ENCODE measurements at regions not wholly inside any gene's neighbourhood (a gene's known extent, or its start where the extent isn't known, plus 50 kb on each side); places are given as distances from the start of the nearest gene placed in this dataset.
"Not testable (repeated sequence)": the region's sequence is repeated elsewhere in the genome, so short reads cannot be mapped to it uniquely, and the experiment has no call there.

DNA sequence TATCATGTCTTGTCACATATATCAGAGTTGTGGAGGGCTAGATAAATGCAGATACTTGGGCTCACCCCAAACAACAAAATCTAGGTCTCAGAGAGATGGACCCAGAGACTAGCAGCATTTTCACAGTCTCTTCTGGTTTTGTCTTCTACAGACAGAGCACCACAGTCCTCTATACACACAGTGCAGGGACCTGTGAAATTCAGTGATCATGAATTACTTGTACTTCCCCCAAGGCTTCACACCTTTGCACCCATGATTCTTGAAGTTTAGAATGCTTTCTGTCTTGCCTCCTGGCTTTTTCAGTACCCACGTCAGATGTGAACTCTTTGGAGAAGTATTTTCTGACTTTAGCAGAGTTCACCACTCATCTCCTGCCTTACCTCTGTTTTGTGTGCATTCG is 371.5 kb upstream of the PRR16 start:
- DNase-seq, result no peak

DNA sequence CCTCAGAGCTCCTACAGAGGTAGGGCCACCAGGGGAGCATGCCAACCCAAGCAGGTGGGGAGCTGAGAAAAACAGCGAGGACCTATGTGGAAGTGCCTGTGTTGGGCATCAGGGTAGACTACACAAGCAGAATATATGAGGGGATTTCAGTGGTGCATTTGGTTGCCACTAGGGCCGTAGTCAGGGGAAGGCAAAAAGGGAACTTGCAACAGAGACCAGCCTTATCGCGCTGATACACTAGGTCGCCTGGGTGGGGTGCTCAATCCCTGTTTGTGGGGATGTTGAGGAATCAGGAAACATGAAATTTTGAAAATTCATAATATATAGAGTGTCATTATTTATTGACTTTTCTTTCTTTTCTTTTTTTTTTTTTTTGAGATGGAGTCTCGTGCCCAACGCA is 370.9 kb upstream of the PRR16 start:
- no peak for DNase-seq

DNA sequence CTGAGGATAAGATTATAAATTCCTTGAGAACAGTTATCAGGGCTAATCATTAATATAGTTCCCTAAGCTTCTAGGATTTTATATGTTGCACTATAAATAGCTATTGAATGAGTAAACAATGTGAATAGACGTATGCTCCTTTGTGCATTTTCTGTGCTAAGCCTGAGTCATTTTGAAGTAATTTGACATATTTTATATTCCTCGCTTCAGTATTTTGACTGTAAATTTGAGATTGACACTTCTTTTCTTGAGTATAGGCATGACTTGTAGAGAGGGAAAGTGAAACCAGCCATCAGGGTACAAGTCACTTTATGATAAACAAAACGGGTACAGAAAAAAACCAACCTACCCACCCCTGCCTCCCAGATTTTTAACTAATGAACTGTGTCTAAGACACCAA is 367.7 kb upstream of the PRR16 start:
- DNase-seq, result no peak

DNA sequence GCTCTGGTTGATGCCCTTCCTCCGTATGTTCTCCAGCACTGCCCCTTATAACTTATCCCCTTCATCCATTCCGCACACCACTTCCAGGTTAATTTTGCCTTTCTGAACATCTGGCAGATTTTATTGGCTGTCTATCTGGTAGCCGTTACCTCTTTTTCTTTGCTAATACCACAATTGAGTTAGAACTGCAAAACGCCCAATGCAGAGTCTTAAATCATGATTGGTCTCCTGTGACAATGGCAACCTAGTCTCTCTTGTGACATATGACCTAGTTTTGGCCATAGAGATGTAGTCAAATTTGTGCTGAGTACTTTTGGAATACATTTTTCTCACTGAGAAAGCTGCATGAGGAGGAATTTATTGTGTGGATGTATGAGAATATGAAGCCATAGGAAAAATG is 365.7 kb upstream of the PRR16 start:
- DNase-seq, result no peak

DNA sequence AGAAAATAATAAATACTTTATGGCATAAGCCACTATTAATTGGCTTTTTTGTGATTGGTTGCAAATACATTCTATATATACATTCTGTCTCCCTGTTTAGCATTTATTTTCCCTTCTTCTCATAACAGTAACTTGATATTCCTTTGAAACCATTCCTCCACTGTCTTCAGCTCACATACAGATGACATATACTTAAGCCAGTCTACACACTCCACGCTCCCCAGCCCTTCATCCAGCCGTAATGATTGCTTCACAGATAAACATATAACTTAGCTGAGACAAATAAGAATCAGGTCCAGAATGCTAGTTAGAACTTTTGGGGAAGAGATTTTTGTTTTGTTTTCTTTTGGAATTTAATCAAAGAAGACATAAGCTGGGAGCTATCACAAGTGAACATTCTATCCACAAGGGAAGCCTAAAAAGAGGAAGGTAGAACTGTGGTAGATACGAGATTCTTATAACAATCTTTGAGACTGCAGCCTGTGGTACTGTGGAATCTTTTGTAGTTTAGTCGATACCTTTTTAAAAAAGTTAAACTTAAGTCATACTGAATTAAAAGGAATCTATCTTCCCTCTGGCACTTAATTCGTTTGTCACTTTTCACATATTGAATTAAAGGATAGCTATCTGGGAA is 365.1 kb upstream of the PRR16 start:
- DNase-seq, result no peak

DNA sequence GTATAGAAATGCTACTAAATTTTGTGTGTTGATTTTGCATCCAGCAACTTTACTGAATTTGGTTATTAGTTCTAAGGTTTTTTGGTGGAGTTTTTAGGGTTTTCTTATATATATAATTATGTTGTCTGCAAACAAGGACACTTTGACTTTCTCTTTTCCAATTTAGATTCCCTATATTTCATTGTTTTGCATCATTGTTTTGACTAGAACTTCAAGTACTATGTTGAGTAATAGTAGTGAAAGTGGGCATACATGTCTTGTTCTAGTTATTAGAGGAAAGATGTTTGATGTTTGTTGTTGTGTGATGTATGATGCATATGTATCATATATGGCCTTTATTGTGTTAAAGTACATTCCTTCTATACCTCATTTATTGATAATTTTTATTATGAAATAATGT is 362.3 kb upstream of the PRR16 start:
- DNase-seq, result no peak

DNA sequence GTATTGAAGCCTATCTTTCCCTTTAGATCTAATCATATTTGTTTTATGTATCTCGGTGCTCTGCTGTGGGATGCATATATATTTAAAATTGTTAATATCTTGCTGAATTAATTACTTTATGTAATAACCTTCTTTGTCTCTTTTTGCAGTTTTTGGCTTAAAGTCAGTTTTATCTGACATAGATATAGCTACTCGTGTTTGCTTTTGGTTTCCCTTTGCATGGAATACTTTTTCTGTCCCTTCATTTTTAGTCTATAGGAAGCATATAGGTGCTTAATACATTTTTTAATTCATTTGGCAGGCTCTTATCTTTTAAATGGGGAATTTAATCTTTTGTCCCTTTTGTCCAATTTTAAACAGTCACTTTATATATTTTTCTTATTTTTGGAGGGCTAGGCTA is 360.6 kb upstream of the PRR16 start:
- DNase-seq, result no peak

DNA sequence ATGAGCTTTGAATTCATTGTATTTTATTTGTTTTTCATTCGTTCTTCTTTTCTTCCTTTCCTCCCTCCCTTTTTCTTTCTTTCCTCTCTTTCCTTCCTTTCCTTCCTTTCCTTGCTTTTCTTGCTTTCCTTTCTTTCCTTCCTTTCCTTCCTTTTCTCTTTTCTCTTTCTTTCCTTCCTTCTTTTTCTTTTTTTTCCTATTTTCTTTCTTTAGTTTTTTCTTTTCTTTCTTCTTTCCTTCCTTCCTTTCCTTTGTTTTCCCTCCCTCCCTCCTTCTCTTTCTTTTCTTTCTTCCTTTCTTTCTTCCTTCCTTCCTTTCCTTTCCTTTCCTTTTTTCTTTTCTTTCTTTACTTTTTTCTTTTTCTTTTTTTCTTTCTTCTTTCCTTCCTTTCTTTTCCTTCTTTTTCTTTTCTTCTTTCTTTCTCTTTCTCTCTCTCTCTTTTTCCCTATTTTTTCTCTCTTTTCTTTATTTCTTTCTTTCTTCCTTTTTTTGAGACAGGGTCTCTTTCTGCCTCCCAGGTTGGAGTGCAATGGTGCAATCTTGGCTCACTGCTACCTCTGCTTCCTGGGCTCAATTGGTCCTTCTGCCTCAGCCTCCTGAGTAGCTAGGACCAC is 357.1 kb upstream of the PRR16 start:
- DNase-seq, result no peak

DNA sequence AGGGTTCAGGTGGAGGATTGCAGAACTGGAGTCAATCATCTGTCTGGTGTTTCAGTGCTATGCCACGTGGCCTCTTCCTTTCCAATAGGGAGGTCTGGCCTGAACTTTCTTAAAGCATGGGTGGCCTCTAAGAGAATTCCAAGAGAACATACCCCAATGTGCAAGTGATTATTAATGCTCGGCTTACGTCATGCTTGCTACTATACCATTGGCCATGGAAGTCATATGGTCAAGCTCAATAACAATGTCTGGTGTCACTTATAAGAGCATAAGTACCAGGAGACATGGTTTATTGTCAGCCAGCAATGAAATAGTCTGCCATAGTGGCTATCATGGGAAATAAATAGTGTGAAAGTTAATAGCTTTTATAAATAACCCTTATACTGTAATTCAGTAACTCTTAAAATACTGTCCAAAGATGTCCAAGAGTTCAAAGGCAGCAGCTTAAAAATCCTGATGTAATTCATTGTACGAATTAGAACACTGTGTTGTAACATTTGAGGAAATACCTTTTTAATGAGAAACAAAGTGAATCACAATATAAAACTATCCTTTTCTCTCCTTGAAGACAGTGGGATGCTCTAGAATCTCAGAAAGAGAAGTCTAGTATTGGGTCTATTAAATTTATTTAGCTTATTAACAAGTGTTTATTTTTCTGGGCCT is 355.4 kb upstream of the PRR16 start:
- DNase-seq, result no peak

DNA sequence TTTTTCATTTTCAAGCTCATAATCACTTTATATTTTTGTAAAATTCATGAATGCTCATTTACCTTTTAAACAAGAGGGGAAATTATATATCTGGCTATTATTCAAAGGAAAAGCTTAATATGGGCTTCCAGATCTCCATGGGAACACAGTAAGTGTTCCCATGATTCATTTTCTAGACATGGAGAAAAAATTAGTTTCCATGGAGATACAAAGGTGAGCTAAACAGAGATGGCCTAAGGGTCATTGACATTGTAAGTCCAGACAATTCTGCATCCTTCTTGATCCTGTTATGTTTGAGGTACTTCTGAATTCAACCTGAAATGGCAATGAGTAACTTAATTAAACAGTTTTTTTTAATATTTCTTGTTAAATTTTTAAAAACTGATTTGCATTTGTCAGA is 341.4 kb upstream of the PRR16 start:
- DNase-seq, result no peak

DNA sequence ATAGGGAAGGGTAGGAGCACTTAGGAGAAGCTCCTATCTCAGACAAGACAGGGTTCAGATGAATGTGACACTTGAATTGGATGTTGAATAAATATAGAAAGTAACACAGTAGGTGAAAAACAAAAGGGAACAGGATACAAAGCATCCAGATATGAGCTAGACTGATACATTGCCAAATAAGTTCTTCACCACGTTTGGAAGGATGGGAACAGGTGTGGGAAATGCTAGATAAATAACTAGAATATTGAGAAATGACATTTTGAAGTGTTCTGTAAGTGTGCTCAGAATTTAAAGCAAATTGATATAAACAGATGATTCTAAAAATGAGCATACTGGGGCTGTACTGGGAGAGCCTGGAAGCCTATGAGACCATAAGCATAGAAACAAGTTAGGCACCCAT is 340.1 kb upstream of the PRR16 start:
- DNase-seq, result no peak

DNA sequence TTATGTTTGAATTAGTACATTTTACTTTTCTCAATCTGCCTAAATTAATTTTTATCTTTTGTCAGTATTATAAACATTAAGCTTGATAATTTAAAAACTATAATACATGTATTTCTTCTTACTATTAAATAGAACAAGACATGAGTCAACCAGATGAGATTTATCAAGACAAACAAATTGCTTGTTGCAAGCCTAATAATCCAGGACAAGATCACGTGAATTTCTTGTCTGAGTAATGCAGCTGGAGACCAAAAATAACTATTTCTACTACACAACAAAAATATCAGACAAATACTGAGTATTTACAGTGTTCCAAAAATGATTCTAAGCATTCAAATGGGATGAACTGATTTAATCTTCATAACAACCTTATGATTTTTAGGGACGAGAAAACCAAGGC is 339.1 kb upstream of the PRR16 start:
- DNase-seq, result no peak

DNA sequence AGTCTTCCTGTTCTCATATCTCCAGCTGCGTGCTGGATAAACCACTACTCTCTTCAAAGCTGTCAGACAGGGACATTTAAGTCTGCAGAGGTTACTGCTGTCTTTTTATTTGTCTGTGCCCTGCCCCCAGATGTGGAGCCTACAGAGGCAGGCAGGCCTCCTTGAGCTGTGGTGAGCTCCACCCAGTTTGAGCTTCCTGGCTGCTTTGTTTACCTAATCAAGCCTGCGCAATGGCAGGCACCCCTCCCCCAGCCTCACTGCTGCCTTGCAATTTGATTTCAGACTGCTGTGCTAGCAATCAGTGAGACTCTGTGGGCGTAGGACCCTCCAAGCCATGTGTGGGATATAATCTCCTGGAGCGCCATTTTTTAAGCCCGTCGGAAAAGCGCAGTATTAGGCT is 331.8 kb upstream of the PRR16 start:
- not testable (repeated sequence) for DNase-seq

DNA sequence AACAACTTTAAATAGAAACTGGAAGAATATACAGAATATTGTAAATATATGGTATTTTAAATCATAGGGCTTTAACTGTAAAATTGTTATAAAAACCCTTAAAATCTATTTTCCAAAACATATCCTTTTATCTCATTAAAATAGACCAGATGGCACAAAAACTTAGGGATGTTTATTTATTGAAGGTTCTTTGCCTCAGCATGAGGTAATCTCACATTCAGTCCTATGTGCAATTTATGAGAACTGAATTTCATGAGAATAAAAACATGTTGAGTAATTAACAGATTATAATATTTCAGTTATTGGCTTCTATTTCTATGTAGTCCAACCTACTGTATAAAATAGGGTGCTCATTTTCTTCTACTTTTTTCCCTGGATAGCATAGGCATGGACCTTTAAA is 329.2 kb upstream of the PRR16 start:
- DNase-seq, result no peak

DNA sequence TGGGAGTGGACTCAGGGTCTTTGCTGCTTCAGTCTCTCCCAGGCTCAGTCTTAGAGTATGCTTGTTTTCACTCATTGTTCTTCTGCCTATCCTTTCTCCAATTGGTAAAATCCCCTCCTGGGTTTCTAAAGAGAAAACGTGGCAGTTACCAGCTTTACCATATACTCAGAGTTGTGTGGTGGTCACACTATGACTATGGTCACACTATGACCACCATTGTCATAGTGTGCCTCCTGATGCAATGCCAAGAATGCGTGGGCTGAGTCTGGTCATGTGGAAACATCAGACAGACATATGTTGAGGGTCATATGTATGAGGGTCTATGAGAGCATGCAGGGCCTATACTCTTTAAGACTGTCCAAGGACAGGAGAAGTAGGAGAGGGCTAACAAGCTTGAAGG is 326.5 kb upstream of the PRR16 start:
- no peak for DNase-seq

DNA sequence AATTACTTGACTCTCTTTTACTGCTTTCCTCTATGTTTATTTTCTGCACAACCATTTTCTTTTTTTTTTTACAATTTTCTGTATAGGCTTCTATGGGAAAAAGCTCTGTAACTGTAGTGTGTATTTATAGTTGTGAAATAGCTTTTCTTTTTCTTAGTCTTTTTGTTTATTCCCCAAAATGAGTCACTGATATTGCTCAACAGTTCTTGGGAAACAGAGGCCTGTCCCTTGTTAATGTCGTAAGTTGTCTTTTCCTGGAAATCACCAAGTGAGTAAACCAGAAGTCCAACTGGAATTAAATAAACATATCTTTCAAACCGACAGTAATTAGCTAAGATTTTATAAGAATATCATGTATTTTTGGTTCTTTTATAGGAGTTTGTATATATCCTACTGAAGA is 325.1 kb upstream of the PRR16 start:
- DNase-seq, result no peak

DNA sequence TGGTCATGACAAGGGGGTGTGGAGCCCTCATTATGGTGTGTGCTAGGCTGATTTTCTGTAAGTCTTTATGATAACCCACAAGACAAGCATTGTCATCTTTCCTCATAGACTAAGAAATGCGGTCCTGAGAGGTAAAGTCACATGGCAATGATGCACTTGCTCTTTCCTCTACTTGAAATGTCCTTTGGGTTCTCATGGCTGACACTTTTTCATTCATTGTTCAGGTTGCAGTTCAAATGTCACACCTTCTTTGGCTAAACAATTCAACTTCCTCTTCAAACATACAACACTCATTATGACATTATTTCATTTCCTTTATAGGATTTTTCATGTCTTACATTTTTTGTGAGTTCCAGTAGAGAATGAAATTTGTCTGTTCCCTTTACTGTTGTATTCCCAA is 323.6 kb upstream of the PRR16 start:
- no peak for DNase-seq

DNA sequence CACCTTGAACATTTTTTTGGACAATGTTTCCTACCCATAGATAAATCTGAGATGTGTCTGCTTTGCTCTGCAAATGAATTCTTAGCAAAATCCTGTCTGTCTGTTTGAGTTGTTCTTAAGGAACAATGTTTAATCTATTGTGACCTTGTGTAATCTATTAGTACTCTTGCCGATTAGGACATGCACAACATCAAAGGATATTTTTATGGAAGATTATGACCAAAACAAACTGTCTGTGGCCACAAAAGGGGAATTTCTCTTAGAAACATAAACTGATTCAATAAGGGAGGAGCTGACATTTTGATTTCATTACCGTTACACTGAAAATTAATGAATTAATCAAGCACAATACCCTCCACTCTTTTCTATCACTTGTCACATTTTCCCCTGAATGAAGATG is 323.0 kb upstream of the PRR16 start:
- no peak for DNase-seq

DNA sequence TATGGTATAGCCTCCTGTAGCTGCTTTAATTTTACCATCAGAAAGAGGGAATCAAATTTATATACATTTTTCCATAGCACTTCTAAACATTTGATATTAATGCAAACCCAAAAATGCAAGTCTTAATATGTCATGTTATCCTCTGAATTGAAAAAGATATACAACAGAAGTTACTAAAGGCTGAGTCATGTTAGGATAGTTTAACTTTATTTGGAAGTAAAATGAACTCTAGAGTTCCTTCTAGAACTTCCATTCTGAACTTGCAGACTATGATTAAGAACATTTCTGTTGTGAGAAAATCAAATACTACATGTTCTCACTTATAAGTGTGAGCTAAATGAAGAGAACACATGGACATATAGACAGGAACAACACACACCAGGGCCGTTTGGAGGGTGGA is 317.3 kb upstream of the PRR16 start:
- DNase-seq, result no peak

DNA sequence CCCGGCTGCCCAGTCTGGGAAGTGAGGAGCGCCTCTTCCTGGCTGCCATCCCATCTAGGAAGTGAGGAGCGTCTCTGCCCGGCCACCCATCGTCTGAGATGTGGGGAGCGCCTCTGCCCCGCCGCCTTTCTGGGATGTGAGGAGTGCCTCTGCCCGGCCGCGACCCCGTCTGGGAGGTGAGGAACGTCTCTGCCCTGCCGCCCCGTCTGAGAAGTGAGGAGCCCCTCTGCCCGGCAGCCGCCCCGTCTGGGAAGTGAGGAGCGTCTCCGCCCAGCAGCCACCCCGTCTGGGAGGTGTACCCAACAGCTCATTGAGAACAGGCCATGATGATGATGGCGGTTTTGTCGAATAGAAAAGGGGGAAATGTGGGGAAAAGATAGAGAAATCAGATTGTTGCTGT is 316.2 kb upstream of the PRR16 start:
- not testable (repeated sequence) for DNase-seq

DNA sequence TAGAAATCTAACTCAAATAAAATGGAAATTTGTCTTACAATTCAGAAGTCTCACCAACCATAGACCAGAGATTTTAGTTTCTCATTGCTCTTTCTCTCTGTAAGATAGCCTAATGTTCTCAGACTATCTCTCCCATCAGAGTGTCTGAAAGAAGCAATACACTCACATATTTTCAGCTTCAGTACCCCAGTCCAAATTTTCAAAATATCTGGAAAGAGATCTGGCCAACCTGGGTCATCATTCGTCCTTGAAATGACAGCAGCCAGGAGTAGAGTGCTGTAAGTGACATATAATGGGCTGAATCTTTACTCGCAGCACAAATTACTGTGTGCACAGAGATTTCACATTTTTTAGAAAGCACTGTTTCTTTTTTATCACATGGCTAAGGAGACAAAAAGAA is 313.3 kb upstream of the PRR16 start:
- DNase-seq, result no peak

DNA sequence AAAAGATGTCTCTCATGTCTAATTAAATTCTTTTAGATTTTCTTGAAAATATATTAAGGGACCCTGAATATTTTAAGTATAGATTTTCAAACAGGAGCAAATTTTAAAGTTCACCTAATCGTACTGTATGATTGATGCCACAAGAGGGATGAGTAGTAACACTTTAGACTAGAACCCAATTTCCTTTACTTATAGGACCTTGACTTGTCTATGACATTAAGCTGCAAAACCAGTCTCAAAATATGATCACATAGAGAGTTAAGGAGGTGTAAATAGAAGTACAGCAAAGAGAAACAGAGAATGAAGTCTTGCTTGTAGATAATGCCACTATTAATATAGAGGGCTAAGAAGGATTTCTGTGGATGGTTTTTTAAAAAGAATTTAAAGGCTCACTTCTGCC is 312.9 kb upstream of the PRR16 start:
- DNase-seq, result no peak

DNA sequence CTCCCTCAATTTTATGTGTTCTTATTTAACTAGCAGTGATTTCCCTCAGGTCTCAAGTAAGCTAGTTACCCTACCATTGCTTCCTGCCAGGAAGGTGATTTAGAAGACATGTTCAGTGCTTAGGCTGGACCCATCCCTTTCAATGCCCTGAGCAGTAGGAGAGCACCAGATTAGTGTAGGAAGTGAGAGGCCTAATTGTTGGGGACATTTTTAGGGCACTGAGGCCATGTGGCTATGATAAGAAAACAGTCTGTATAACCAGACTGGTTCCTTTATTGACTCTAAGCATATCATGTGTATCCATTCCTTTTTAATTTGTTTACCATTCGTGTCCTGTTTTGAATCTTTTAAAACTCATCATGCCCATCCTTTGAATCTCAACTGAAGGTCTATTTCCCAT is 312.3 kb upstream of the PRR16 start:
- no peak for DNase-seq

DNA sequence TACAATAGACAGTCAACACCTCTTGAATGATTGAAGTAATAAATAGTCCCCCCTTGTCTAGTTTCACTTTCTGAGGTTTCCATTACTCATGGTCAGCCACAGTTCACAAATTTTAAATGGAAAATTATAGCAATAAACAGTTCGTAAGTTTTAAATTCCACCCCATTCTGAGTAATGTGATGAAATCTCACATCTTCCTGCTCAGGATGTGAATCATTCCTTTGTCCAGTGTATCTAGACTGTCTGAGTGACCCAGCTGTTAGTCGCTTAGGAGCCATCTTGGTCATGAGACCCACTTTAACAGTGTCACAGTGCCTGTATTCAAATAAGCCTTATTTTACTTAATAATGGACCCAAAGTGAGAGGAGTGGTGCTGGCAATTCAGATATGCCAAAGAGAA is 311.6 kb upstream of the PRR16 start:
- DNase-seq, result no peak

DNA sequence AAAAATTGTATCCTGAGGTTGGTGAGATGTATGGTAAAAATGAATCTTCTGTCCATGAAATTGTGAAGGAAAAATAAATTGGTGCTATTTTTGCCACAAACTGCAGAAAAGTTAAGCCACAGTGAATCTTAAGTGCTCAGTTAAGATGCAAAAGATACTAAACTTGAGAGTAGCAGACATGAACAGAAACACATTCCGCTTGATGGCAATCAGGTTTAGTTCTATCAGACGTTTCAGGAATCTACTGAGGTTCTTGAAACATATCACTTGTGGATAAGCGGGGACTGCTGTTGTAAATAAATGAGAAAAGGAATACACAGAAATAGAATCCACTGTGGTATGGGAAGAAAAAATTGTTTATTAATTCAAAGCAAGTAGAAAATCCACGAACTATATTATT is 311.2 kb upstream of the PRR16 start:
- no peak for DNase-seq
